Left cardiac atrium (tissue), 4 donors: ENCODE measurements at regions not wholly inside any gene's neighbourhood (a gene's known extent, or its start where the extent isn't known, plus 50 kb on each side); places are given as distances from the start of the nearest gene placed in this dataset.

Source experiments
- ATAC-seq, 2 donors: fragments of 200-7000 bp; cut with Tn5 transposase; one replicate each; pipeline ENCODE4 v1.9.1; 2020; ENCODE audit warnings: mild to moderate bottlenecking in 2 of 2, moderate library complexity in 2 of 2
- DNase-seq: peaks from one replicate; pipeline ENCODE4 v3.0.0-alpha.2; 2020
- intact Hi-C, 2 donors: fragments of 100-400 bp; cut with DNase I; formaldehyde crosslinking; loops; one replicate each; pipeline versions ENCODE4 v1.14.1 to v1.15.1; 2022 to 2023
- donor health status: DM: no; HTN: yes; CAD: no.
- donor health status: DM: no; HTN: yes; CAD: no; lungs with severe emphysema.
- donor health status: DM: yes; HTN: yes; CAD: no.
- donor health status: Dilated cardiomyopathy.

DNA sequence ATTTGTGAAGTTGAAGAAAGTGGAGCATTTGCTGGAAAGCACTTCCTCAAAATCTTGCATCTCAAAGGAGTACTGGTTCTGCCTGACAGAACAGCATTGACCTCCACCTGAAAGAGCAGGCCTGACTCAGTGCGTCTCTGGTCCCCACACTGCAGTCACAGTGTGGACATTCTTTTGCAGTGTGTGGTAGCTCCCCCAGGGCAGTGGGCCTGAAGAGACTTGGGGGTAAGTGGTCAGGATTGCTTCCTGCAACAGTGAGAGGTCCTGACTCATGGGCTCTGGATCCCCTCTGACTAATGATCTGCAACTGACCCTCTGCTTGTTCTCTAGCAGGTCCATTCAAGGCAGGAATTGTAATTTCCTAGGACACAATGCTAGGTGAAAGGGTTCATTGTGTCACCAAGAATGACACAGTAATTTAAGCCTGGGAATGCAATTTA is 204.9 kb upstream of the KCNJ16 start:
- no peak for DNase-seq
- ATAC-seq: no peak
- intact Hi-C loops: no loop called here

DNA sequence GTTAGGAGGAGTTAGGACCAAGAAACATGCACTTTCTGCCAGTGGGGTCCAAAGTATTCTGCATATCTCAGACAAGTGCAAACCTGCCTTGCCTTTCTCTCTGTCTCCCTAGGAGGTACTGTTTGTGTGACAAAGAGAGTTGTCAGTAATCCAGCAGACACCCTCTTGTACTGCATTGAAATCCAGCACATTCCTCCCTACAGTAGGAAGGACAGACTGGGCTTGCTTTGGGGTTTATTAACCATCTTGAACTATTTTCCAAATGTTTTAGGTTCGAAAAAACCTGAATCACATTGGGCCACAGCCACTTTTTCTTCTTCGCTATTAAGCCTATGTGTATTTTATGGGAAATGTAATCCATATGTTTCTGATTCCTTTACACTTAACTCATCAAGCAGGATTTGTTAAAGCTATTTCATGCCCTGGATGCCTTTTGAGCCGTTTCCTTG is 204.2 kb upstream of the KCNJ16 start:
- no peak for DNase-seq
- intact Hi-C loops: no loop called here
- no peak for ATAC-seq

DNA sequence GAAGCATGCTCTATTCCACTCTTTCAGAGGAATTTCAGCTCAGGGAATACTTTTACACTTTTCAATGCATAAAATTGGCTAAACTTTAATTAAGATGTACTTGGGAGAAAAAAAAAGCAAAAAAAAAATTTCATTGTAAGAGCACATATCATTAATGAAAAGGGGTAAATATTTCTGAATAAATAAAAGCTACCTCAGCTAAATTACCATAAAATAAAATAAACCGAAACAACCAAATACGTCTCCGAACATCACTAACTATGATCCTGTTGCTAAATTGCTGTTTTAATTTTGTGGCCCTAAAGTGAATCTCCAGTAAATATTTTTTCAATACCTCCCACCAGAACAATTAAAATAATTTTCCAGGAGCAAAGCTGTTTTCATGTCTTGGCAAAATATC is 203.7 kb upstream of the KCNJ16 start:
- no peak for DNase-seq
- intact Hi-C loops: no loop called here
- ATAC-seq: no peak

DNA sequence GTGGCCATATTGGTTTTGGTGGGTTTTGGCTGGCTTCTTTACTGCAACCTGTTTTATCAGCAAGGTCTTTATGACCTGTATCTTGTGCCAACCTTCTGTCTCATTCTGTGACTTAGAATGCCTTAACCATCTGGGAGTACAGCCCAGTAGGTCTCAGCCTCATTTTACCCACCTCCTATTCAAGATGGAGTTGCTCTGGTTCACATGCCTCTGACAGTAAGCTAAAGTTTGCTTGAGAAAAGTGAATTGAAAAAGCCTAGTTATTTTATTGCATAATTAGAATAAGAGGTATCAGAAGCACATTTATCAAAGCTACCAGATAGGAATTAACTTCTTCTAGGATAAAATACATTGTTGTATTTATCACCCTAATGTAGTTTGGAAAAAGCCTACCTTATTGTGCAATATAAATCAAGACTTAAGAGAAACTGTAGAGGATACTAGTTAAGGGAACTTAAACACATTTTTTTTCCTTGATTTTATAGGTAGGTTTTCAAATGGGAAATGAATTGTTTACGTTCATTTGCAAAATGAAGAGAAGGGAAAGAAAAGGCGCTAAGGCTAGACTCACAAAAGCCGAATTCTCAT is 202.3 kb upstream of the KCNJ16 start:
- intact Hi-C loops: no loop called here
- DNase-seq: no peak
- ATAC-seq: no peak

DNA sequence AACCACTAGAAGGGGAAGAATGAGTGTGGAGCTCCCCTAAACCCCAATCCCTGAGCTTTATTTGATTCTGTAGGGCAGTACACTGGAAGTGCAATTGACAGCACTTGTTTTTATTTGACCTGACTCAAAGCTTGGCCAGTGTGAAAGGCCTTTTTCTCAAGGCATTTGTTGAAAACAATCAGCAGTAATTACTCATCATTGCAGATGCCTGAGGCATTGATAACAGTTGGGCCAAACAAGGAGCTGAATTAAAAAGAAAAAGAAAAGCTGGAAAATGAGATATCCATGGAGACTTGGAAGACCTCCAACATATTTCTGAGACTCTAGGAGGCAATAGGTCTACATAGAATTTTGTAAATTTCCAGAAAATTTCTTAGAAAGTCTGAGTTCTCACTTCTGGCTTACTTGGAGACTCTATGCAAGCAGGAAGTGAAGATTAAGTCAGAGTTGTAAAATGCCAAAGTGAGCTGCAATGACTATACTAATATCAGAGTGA is 200.8 kb upstream of the KCNJ16 start:
- intact Hi-C loops: no loop called here
- no peak for DNase-seq
- peak in 1 of 2 donors; percentile 36 for ATAC-seq

GRCh38 chr17:69876757-69877156 is 198.3 kb upstream of the KCNJ16 start:
- ATAC-seq (no peak), DNase-seq (no peak)
- intact Hi-C loops: no loop called here

GRCh38 chr17:69878661-69879060 is 196.4 kb upstream of the KCNJ16 start:
- DNase-seq (no peak), ATAC-seq (no peak)
- intact Hi-C loops: no loop called here

- DNase-seq (no peak), ATAC-seq (no peak)
- intact Hi-C loops: no loop called here
Observed at GRCh38 chr17:69879576-69879975, 195.4 kb upstream of the KCNJ16 start.

- ATAC-seq: no peak
- intact Hi-C loops: no loop called here
- no peak for DNase-seq
Observed at GRCh38 chr17:69880591-69881112, 194.4 kb upstream of the KCNJ16 start.

- ATAC-seq (no peak), DNase-seq (no peak)
- intact Hi-C loops: no loop called here
Observed at GRCh38 chr17:69882281-69882680, 192.7 kb upstream of the KCNJ16 start.

GRCh38 chr17:69883120-69883519 is 191.9 kb upstream of the KCNJ16 start:
- DNase-seq: no peak
- intact Hi-C loops: no loop called here
- no peak for ATAC-seq

DNA sequence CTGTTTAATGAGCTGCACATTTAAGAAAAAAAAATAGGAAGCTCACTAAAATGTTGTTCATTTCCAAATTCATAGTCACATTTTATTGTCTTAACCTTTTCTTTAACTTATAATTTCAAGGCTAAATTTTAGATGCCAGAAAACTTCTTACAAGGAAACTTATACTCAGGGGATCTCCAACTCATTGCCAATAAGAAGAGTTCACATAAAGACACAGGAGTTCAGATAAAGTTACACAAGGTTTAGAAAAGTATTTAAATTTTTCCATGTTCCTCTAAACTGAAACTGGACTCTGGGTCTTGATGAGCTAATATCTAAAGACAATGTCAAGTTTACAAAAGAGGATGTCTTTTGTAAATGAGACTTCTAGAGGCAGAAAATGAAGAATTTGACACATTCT is 190.7 kb upstream of the KCNJ16 start:
- no peak for DNase-seq
- intact Hi-C loops: no loop called here
- no peak for ATAC-seq

- DNase-seq (no peak), ATAC-seq (no peak)
- intact Hi-C loops: no loop called here
Observed at GRCh38 chr17:69884846-69885245, 190.2 kb upstream of the KCNJ16 start.

DNA sequence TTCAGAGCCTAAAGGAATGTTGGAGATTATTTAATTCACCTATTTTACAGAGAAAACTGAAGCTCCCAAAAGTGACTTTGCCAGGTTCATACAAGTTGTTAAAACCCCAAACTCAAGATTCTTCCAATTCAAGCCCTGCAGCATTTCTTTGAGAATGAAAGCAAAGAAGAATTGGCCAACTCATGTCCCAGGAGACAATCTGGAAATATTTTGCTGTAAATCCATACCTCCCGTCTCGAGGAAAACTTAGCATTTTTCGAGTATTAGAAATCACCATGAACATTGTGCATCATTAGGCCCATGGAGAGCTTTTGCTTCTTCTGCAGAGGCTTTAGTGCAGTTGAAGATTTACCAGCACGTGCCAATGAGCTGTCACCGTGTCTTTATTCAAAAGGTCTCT is 176.4 kb upstream of the KCNJ16 start:
- intact Hi-C loops: no loop called here
- ATAC-seq (no peak), DNase-seq (no peak)

DNA sequence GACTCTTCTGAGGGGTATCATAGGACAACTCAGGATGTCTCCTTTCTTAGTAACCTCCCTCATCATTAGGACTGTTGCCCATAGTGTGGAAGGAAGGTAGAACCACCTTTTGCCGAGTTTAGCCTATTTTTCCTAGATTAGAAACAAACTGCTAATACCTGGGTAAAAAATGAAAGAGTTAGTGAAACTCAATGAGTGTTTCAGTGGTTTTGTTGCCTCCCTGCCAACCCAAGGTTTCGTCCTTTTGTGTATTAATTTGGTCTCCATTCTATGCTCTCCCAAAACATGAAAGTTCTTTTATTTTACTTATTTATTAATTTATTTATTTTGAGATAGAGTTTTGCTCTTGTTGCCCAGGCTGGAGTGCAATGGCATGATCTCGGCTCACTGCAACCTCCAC is 174.9 kb upstream of the KCNJ16 start:
- intact Hi-C loops: no loop called here
- DNase-seq (no peak), ATAC-seq (no peak)

DNA sequence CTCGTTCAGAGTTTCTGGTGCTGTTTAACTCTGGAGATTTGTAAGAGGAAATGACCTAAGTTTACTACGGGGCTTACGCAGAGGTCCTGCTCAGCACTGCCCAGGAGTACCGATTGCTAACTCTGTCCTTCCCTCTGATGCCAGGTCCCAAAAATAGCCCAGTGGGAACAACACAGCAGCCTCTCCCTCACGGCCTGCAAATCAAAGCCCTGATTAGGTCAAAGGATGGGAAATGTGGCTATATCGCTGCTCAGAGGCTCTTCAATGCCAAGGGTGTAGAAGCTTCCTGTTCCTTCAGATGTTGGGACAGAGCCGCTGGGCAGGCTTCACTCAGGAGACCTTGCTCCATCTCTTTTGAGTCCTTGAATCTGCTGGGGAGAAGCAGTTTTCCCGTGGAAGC is 174.2 kb upstream of the KCNJ16 start:
- intact Hi-C loops: no loop called here
- ATAC-seq: peak; percentile 77 to 93

GRCh38 chr17:69906306-69906705 is 168.7 kb upstream of the KCNJ16 start:
- intact Hi-C loops: no loop called here
- DNase-seq: no peak
- no peak for ATAC-seq

More for the DNA sequence above, 174.2 kb upstream of the KCNJ16 start:
- DNase-seq: peak; percentile 64

GRCh38 chr17:69907132-69907847 is 167.7 kb upstream of the KCNJ16 start:
- peak in 1 of 2 donors; percentile 81 for ATAC-seq
- peak; percentile 71 for DNase-seq
- intact Hi-C loops: no loop called here

GRCh38 chr17:69908626-69909368 is 166.2 kb upstream of the KCNJ16 start:
- DNase-seq (no peak), ATAC-seq (peak in 1 of 2 donors; percentile 46)
- intact Hi-C loops: no loop called here

- no peak for DNase-seq
- no peak for ATAC-seq
- intact Hi-C loops: no loop called here
Observed at GRCh38 chr17:69909389-69909788, 165.6 kb upstream of the KCNJ16 start.
